SH-SY5Y (cell line): ENCODE measurements at regions not wholly inside any gene's neighbourhood (a gene's known extent, or its start where the extent isn't known, plus 50 kb on each side); places are given as distances from the start of the nearest gene placed in this dataset.

ENCODE experiments used
- GATA2 ChIP-seq: IDR thresholded peaks from 2 replicates; pipeline ENCODE4 v1.6.1; 2011; ENCODE audit warnings: mild to moderate bottlenecking, low read depth, low read length
- GATA3 ChIP-seq: IDR thresholded peaks from 2 replicates; pipeline ENCODE4 v1.6.1; 2011; ENCODE audit warnings: low read depth, mild to moderate bottlenecking, low read length, moderate library complexity

GRCh38 chr2:235319095-235319494, 174.7 kb upstream of the AGAP1 start:
- TF ChIP-seq GATA3 (no peak), GATA2 (no peak)
